Brain microvascular endothelial cell (primary cell): ENCODE measurements at regions not wholly inside any gene's neighbourhood (a gene's known extent, or its start where the extent isn't known, plus 50 kb on each side); places are given as distances from the start of the nearest gene placed in this dataset.

Experiments used
- DNase-seq: peaks from one replicate; pipeline ENCODE4 v3.0.0-alpha.2; 2020
- H3K27ac ChIP-seq: fragments of 250-450 bp; sonication (Bioruptor Pico); 2 replicates; pipeline ENCODE4 v1.5.1; 2020; ENCODE audit warnings: mild to moderate bottlenecking, moderate library complexity
- H3K27me3 ChIP-seq: fragments of 250-450 bp; sonication (Bioruptor Pico); replicated peaks from 2 replicates; pipeline ENCODE4 v1.5.1; 2020; ENCODE audit warnings: mild to moderate bottlenecking
- H3K36me3 ChIP-seq: fragments of 250-450 bp; sonication (Bioruptor Pico); replicated peaks from 2 replicates; pipeline ENCODE4 v1.5.1; 2020; ENCODE audit warnings: mild to moderate bottlenecking
- H3K4me3 ChIP-seq: 2 replicates; pipeline ENCODE4 v1.5.1; 2011; ENCODE audit warnings: low read depth, mild to moderate bottlenecking, control low read depth, low read length, moderate library complexity
- CTCF ChIP-seq: IDR thresholded peaks from 2 replicates; pipeline ENCODE4 v1.5.1; 2011; ENCODE audit warnings: low read depth, mild to moderate bottlenecking, moderate library complexity, low read length, control low read depth, inconsistent platforms; ENCODE audit errors: missing control alignments
- in situ Hi-C: cut with HindIII; loops from 2 replicates; pipeline ENCODE4 v1.10.0; 2017; ENCODE audit warnings: low sequenced_read_pairs, low pct_ligation_motif_present

GRCh38 chr21:24716281-24716918, 890.9 kb downstream of the MRPL39 start:
- Histone ChIP-seq H3K27ac (no peak overlapping the region), H3K4me3 (no peak overlapping the region), H3K27me3 (no peaks in the 10 kb centered on the region), H3K36me3 (no peaks in the 10 kb centered on the region)
- DNase-seq, result no peak
- in situ Hi-C loops, result no loop called here
- no peak for TF ChIP-seq CTCF

- no peak for TF ChIP-seq CTCF
- no peak for DNase-seq
- in situ Hi-C loops, result no loop called here
- H3K4me3 ChIP-seq, result no peak overlapping the region
- H3K27me3 ChIP-seq, result no peaks in the 10 kb centered on the region
- H3K27ac ChIP-seq, result no peak overlapping the region
- H3K36me3 ChIP-seq, result no peaks in the 10 kb centered on the region
These were observed 892.6 kb downstream of the MRPL39 start for GRCh38 chr21:24714646-24715200.

GRCh38 chr21:24705201-24705600, 902.1 kb downstream of the MRPL39 start:
- H3K36me3 ChIP-seq, result no peaks in the 10 kb centered on the region
- no peak overlapping the region for H3K4me3 ChIP-seq
- no peaks in the 10 kb centered on the region for H3K27me3 ChIP-seq
- no peak for TF ChIP-seq CTCF
- in situ Hi-C loops, result no loop called here
- no peak overlapping the region for H3K27ac ChIP-seq
- DNase-seq, result no peak

- in situ Hi-C loops, result no loop called here
These were observed 913.5 kb downstream of the MRPL39 start for GRCh38 chr21:24693779-24694178.

GRCh38 chr21:24681456-24681855, 925.8 kb downstream of the MRPL39 start:
- no peak overlapping the region for H3K27ac ChIP-seq
- no peaks in the 10 kb centered on the region for H3K27me3 ChIP-seq
- no peaks in the 10 kb centered on the region for H3K36me3 ChIP-seq
- in situ Hi-C loops, result no loop called here
- H3K4me3 ChIP-seq, result no peak overlapping the region
- no peak for DNase-seq
- TF ChIP-seq CTCF, result no peak

More at GRCh38 chr21:24693779-24694178, 913.5 kb downstream of the MRPL39 start:
- Histone ChIP-seq H3K27me3 (no peaks in the 10 kb centered on the region), H3K36me3 (no peaks in the 10 kb centered on the region), H3K4me3 (no peak overlapping the region), H3K27ac (no peak overlapping the region)
- no peak for TF ChIP-seq CTCF
- no peak for DNase-seq

GRCh38 chr21:24671901-24672300, 935.4 kb downstream of the MRPL39 start:
- no peak for DNase-seq
- Histone ChIP-seq H3K27me3 (no peaks in the 10 kb centered on the region), H3K36me3 (no peaks in the 10 kb centered on the region), H3K27ac (no peak overlapping the region), H3K4me3 (no peak overlapping the region)
- in situ Hi-C loops, result no loop called here
- no peak for TF ChIP-seq CTCF
